Activated T-cell treated with anti-CD3 and anti-CD28 coated beads for 48 hours (primary cell): ENCODE measurements at regions not wholly inside any gene's neighbourhood (a gene's known extent, or its start where the extent isn't known, plus 50 kb on each side); places are given as distances from the start of the nearest gene placed in this dataset.

Source experiments
- DNase-seq: peaks from one replicate; pipeline ENCODE4 v3.0.0-alpha.2; 2020; ENCODE audit warnings: low read depth

DNA sequence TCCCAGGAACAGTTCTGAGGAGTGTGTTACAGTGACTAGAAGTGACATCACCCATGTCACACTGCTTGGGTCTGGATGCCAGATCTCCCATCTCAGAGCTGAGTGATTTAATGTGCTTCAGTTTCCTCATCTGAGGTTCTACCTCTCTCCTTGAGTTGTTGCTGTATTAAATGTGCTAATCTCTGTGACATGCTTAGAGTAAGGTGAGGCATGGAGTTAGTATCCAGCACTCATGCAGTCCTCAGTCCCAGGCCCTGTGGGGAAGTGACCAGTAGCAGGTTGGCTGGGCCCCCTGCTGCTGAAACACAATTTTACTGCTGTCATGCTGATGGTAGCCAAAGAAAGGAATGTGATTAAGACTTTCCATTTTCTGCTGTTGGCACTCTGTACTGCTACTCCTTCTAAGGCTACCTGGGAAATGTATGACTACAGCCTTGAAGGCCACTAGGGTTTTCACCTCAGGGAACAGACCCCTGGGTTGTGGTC lies 639.6 kb downstream of the MID1IP1 start:
- no peak for DNase-seq

DNA sequence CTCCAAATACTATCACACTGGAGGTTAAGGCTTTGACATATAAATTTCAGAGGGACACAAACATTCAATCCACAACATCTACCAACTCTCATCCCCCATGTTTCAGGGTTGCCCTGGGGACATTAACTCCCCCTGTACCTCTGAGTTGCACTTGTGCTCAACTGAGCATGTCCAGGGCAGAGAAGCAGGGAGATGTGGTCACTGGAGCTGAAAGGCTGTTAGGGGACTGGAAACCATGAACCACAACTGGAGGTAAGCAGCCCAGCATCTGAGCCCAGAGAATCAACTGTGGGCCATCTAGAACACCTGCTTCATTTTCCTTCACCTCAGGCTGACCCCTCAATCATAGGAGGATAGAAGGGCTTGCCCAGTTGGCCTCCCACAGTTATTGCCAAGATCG lies 641.1 kb downstream of the MID1IP1 start:
- no peak for DNase-seq

DNA sequence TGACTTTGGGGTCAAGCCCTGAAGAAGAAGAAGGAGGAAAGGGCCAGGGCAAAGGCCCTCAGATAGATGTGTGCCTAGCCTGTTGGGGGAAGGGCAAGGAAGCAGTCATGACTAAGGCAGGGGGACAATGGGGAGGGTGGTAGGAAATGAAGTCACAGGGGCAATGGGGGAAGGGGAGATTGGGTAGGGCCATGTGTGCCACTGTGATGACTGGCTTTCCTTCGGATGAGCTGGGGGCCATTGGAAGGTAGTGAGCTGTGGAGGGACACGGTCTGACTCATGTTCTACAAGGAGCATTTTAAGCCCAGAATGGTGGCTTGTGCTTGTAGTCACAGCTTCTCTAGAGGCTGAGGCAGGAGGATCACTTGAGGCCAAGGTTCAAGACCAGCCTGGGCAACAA lies 642.0 kb downstream of the MID1IP1 start:
- DNase-seq: no peak

DNA sequence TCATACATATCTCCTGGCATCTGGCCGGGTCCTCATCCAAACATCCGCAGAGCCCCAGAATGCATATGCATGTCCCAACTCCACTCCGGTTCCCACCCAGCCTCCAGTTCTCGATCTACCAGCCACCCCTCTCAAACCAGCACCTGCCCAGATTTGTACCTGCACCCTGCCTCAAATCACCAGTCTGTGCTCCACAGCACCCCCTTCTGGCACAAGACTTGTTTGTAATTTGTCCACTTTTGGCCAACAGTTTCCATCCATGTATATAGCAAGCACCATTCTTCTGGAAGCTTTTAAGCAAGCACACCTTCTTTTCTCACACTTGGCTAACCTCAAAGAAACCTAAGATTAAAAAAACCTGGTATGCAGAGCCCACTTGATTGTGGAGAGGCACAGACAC lies 644.1 kb downstream of the MID1IP1 start:
- no peak for DNase-seq

DNA sequence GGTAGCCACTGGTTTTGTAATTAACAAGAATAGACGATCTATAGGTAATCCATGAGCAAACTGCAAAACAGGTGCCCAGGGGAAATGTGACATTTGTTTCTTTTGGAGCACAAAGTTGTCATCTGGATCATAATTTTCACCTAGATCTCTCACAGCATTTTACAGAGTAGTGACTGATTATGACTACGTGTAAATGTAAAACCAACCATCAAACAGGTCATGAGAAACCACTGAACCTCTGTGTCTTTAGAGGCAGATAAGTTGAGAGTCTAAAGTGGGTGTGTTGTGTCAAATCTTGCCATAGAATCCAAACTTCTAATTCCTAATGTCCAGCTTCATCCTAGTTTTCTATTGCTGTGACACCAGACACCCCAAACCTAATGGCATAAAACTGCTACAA lies 648.1 kb downstream of the MID1IP1 start:
- DNase-seq: no peak

DNA sequence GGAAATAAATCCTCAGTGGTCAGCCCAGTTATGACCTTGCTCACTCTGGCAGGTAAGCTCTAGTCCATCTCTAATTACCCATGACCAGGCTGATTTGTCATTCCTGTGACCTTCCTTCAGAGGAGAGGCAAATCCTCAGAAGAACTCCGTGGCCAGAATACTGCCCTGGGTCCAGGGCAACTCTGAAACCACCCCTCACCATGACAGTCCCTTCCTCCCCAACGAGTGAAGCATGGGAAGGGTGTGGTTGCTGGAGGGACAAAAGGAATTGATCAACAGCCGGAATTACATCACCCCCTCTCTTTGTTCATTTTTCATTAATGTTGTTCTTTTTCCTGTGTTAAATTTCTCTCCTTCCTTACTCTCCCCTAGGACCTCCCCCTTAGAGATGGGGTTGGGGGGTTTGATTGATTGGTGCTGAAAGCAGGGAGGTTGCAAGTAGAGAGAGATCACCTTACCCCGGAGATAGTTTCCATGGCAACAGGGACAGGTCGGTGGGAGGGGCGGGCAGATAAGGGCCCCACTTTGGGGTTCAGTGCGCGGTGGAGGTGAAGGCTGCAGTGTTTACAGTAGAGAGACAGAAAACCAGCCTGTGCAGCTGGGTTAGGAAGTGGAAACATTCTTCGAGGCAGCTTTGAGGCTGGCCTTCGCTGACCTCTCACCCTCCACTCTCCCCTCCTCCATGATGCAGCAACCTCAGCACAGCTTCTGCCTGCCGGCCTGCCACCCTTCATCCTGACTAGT lies 647.4 kb downstream of the BCOR start:
- no peak for DNase-seq

DNA sequence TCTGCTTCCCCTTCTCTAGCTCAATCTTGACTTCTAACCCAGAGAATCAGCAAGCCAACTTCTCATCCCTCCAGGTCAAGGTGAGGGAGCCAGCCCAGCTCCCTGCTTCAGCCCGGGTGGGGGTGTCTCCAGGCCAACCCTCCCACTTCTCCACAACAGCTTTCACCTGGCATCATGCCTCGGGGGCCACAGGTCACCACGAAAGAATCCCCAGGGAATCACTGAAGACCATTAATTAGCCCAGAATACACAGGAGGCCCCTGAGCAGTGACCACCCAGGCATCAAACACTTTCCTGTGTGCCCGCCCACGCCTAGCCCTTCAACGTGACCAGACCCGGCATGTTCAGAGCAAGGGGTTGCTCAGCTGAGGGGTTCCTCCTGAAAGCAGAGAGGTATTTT lies 646.7 kb downstream of the BCOR start:
- DNase-seq: no peak

DNA sequence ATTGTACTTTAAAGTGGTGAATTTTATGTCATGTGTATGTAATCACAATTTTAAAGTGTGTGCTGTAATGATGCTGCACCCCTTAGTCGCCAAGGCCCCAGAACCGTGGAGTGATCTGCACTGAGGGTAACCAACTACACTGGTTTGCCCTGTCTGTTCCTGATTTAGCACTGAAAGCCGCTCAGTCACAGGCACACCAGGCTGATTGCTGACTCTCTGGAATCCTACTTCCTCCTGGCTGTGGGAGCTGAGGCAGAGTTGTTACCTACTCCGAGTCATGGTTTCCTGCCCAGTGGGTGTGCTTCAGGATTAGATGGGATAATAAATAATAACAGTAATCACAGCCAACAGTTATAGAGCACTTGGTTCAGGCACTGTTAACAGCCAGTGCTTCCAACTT lies 645.4 kb downstream of the BCOR start:
- no peak for DNase-seq

DNA sequence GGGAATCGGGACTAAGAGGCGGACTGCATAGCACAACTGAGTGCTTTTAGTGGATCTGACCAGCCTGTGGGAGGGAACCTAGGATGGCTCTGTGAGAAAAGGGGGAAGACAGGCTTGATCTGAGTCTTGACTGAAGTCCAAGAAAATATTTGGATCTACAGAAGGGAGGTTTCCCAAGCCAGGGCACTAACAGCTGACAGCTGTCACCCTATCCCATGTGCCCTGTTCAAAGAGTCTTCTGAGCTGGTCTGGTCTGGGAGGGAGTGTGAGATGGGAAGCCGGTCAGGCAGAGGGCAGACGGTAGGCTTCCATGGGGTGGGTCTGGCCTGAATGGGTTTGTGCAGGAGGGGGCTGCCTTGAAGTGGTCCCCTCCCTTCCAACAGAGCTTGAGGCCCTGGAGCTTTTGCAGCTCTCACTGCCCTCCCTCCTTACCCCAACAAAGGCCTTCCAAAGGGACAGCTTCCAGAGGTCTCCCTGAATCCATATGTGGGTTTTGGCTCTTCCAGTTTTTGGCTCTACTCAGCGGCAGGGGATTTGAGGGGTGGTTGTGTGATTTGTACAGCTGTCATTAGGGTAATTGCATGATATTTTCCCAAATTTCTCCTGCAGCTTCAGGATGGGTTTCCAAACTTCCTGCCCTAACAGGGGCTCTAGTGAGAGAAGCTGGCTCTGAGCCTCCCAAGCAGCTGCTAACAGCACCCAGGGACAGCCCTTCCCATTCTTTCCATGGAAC lies 643.7 kb downstream of the BCOR start:
- no peak for DNase-seq

DNA sequence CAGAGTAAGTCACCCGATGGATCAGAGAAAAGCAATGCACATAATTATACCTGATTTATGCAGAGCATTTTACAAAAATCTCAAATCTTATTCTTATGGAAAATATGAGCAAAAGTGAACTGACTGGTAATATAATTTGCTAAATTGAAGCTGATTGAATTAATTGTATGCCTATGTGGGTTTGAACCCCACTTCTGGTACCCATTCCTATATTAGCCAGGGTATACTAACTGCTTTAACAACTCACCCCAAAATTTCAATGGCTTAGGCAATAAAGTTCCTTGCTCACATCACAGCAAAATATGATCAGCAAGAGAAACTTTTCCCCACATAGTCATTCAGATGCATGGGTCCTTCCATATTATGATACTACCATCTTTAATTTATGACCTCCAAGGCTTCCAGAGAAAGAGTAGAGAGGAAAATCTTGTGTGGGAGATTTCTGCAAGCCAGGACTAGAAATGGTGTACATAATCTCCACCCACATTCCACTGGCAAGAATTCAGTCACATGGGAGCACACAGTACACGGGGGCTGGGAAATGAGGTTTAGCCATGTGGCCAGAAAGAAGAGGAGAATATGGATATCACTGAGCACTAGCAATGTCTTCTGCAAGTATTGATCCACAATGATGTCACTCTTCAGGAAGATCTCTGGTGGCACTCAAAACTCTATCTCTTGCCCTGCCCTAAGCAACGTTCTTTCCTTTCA lies 640.7 kb downstream of the BCOR start:
- DNase-seq: no peak

DNA sequence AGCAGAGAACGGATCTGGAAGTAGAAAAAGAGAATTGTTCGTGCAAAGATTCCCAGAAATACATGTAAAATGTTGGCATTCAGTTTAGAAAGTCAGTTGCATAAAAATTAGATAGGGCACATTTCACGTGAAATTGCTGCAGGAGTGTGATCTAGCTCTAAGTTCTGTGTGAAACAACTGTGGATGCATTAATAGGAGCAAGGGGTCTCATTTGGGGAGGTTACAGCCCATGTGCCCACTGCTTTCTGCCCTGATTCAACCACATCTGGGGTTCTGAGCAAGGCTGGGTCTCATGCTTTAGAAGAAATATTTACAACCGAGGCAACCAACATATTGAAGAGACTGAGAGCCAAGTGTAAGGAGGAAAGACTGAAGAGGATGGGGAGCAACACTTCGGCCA lies 639.0 kb downstream of the BCOR start:
- DNase-seq: no peak

DNA sequence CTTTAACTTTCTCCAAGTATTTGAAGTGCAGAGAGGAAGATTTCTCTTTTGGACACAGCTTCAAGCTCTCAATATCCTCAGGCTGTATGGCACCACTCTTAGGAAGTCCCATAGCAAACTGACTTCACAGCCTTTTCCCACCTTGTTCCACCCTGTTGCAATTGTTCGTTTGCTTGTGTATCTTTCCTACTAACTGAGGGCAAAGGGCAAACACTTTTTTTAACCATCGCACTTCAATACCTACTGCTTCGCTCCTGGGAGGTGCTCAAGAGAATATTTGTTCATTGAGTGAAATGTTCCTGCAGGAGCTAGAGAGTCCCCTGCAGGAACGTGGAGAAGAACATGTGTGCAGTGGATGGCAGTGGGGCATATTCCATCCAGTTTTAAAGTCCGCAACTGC lies 638.6 kb downstream of the BCOR start:
- DNase-seq: no peak

DNA sequence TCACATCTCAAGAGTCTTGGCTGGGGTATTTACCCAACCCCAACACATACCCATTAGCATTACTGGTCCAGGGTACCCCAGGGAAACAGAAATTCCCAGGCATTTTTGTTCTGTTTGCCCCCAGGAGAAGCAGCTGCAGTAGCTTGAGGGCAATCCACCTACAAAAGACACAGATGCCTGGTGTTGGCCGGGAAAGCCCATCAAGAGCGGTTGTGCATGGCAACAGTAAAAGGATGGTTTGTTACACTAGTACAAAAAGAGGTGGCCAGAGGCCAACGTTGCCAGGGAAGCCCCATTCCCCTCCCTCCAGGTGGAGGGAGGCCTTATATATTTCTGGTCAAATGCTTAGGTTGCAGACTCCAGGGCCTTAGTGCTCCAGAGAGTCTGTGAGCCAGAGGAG lies 637.8 kb downstream of the BCOR start:
- DNase-seq: no peak

DNA sequence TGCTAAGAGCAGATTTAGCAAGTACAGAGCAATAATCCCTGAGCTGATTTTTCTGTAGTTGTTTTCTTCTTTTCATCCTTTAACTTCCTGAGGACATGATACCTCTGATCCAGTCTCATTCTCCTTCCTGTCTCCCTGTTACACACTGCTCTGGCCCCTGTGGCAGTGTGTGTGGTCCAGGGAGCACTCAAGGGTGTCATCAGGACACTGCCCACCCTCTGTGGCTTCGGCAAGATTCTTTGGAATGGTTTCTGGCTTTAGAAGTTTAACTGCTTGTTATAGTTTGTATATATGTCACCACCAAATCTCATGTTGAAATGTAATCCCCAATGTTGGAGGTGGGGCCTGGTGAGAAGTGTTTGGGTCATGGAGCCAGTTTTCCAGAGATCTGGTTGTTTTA lies 637.3 kb downstream of the BCOR start:
- no peak for DNase-seq

DNA sequence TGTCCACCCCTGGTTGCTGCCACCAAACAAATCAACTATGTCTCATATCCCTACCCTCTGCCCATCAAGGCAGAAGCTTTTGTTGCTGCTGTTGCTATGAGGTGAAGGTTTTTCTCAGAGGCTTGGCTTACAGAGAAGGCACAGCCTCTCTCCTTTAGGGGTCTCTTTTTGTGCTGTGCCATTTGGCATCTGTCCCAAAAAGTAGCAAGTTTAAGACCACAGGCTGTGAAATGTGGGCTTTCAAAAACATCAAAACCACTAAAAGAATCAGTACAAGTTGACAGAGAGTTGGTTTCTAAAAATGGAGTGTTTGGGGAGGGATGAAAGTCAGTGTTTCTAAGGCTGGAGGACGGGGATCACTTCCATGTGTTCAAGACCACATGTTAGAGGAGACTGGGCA lies 634.9 kb downstream of the BCOR start:
- no peak for DNase-seq

DNA sequence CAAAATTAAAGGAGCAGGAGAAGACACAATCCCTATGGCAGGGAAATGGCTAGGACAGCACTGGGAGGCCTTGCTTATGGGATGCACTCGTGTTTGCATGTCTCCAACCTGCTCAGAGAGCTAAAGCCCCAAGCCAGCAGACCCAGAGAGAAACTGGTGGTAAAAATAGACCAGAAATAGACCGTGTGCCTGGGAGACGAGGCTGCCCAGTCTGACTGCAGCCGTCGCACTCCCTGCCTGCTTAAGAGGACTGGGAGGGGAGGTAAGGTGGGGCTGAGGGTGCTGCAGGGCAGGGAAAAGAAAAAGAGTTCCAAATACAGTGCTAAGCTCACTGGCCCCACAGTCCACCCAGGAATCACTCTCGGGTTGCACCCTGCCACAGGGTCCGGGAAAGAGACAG lies 633.5 kb downstream of the BCOR start:
- no peak for DNase-seq

DNA sequence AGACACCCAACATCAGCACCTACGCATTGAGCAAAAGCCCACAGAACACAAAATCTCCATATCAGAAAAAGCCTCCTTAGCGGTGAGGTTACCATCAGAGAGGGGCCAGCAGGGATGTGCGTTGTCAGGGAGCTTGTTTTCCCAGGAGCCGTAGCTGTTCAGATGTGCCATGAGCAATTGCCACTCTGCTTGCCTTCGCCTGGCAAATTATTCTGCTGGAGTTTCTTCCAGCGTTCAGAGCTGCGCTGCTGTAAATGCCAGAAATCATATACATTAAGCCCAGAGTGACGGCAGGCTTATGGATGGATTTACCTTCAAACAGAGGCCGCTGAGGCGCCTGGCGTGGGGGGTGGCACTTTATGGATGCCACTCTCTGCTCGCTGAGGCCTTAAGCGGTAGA lies 632.3 kb downstream of the BCOR start:
- no peak for DNase-seq

DNA sequence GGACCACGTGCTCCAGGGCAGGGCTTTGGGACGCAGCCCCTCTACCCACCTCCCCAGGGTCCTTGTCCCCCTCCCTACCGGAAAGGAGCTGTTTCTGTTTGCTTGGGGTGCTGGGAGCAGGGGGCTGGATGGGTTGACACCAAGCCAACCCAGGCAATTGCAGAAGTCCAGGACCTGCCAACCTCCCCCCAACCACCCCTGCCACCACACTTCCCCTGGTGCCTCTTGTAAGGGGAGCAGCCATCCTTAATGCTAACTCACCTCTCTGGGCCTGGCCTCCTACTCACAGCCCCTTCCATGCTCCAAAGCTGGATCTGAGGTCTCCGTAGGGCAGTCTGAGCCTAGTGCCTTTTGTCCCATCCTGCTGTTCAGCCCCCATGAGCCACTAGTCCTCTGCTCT lies 631.9 kb downstream of the BCOR start:
- DNase-seq: no peak

DNA sequence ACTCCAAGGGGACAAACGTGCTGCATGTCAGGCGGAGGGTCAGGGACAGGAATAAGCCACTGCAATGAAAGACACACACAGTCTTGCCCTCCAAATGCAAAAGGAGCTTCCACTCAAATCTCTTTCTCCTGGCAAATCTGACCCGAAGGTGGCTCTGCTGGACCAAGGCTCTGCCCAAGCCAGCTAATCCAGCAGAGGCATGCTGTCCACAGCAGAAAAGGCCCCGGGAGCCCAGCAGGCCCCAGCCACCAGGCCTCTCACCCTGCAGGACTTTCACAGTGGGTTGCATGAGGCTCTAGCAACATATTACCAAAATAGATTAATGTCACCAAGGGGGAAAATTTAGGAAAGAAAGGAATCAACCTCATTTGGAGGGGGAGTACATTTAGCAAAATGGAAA lies 628.6 kb downstream of the BCOR start:
- DNase-seq: no peak

DNA sequence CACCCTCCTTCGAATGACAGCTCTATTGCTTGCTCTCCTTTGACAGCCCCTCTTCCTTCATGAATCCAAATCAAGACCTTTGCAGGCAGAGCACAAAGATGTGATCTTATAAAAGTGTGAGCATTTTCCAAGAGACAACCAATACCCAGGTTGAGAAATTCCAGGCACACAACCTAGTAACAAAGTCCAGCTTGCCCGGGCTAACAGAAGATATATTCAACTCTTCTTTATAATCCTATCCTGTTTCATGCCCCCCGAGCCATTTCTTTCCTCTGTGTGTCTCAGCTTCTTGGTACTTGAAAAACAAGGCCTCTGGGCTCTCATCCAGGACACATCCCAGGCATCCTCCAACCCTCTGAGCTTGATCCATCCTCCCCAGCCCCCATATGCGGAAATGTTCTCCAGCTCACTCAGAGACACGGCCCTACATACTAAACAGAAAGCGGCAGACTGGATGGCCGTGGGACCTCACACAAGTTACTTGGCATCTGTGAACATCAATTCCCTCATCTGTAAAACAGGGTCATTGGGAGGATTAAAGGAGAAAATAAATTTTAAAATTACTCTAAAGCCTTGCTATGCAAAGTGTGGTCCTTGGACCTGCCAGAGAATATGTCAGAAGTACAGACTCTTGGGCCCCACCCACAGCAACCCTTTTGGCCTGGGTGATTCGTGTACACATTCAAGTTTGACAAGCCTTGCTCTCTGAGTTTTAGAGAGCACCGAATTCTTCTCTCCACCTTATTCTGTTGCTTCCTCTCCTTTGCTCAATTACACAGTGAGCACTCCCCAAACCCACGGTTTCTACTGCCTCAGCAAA lies 627.0 kb downstream of the BCOR start:
- no peak for DNase-seq

DNA sequence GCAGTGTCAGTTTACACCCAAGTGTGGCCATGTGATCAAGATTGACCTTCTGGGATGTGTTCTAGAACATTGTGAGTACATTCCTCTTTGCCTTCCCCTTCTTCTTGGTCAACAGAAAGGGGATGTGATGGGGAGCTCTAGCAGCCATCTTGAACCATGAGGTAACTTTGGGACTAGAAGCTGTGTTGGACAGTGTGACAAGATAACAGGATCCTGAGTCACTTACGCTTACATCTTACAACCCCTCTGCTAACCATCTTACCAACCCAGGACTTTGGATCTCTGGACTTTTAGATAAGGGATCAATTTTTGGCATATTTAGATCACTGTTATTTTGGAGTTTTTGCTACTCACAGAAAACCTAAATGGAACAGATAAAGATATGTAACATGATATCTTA lies 625.6 kb downstream of the BCOR start:
- DNase-seq: no peak

DNA sequence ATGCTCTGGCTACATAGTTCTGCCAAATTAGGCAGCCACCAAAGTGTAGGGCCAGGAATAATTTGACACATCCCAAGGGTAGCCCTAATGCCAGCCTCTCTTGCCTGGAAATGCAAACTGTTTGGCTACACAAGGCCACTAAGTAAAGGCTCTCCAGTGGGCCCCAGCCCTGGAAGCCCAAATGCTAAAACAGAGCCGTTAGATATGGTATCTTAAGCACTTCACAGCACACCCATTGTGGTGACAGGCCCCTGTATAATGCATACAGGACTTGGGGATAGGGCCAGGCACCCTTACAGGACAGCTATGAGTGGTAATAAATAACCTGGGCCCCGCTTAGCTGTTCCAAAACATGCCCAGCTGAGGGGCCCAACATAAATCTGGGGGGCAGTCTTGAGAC lies 623.9 kb downstream of the BCOR start:
- DNase-seq: no peak
